GM23338 (cell line): ENCODE measurements at regions not wholly inside any gene's neighbourhood (a gene's known extent, or its start where the extent isn't known, plus 50 kb on each side); places are given as distances from the start of the nearest gene placed in this dataset.

Experiments used
- ATAC-seq: fragments of 200-7000 bp; cut with Tn5 transposase; 3 replicates; pipeline ENCODE4 v1.9.1; 2020
- DNase-seq: peaks from one replicate; pipeline ENCODE4 v3.0.0-alpha.2; 2015; ENCODE audit warnings: low spot score
- H2AFZ ChIP-seq: fragments of 200-600 bp; sonication (generic); 2 replicates; pipeline ENCODE4 v1.8.0; 2016; ENCODE audit warnings: antibody characterized with exemption, mild to moderate bottlenecking, moderate library complexity
- H3F3A ChIP-seq: fragments of 200-600 bp; sonication (generic); replicated peaks from 2 replicates; pipeline ENCODE4 v1.8.0; 2017; ENCODE audit warnings: antibody characterized with exemption, mixed run types, low read depth
- H3K27ac ChIP-seq: fragments of 200-600 bp; sonication (generic); 2 replicates; pipeline ENCODE4 v1.6.1; 2016; ENCODE audit warnings: low read depth
- H3K27me3 ChIP-seq: fragments of 200-600 bp; sonication (generic); 2 replicates; pipeline ENCODE4 v1.8.0; 2016; ENCODE audit warnings: mild to moderate bottlenecking, mixed run types, moderate library complexity; ENCODE audit not compliant: insufficient read depth
- H3K36me3 ChIP-seq: fragments of 200-600 bp; sonication (generic); 2 replicates; pipeline ENCODE4 v1.8.0; 2016; ENCODE audit warnings: mild to moderate bottlenecking; ENCODE audit not compliant: insufficient read depth
- H3K4me1 ChIP-seq: fragments of 200-600 bp; sonication (generic); 2 replicates; pipeline ENCODE4 v1.8.0; 2016; ENCODE audit warnings: mild to moderate bottlenecking, moderate library complexity; ENCODE audit not compliant: insufficient read depth
- H3K4me2 ChIP-seq: fragments of 200-600 bp; sonication (generic); 2 replicates; pipeline ENCODE4 v1.7.1; 2017; ENCODE audit warnings: mixed run types
- H3K4me3 ChIP-seq: fragments of 200-600 bp; sonication (generic); 2 replicates; pipeline ENCODE4 v1.6.1; 2016; ENCODE audit warnings: mixed run types
- H3K79me2 ChIP-seq: fragments of 200-600 bp; sonication (generic); replicated peaks from 2 replicates; pipeline ENCODE4 v1.8.0; 2017; ENCODE audit warnings: mild to moderate bottlenecking; ENCODE audit not compliant: insufficient read depth
- H3K9me2 ChIP-seq: fragments of 200-600 bp; sonication (generic); 2 replicates; pipeline ENCODE4 v1.8.0; 2017; ENCODE audit not compliant: insufficient read depth
- H4K20me1 ChIP-seq: fragments of 200-600 bp; sonication (generic); replicated peaks from 2 replicates; pipeline ENCODE4 v1.8.0; 2017; ENCODE audit warnings: mild to moderate bottlenecking; ENCODE audit not compliant: insufficient read depth
- H3K27ac Mint-ChIP-seq: 2 replicates; pipeline ENCODE4 v1.8.0; 2020; ENCODE audit warnings: inconsistent platforms, mild to moderate bottlenecking, moderate library complexity, mixed read lengths
- H3K27me3 Mint-ChIP-seq: 3 replicates; pipeline ENCODE4 v1.8.0; 2022; ENCODE audit warnings: low read depth, mild to moderate bottlenecking, moderate library complexity, mixed read lengths, inconsistent platforms; ENCODE audit not compliant: insufficient read depth, poor library complexity
- H3K36me3 Mint-ChIP-seq: 3 replicates; pipeline ENCODE4 v1.8.0; 2021; ENCODE audit warnings: low read depth, mild to moderate bottlenecking, inconsistent platforms, moderate library complexity, mixed read lengths
- H3K4me1 Mint-ChIP-seq: 3 replicates; pipeline ENCODE4 v1.8.0; 2020; ENCODE audit warnings: mild to moderate bottlenecking, inconsistent platforms, mixed read lengths
- H3K4me3 Mint-ChIP-seq: 3 replicates; pipeline ENCODE4 v1.8.0; 2021; ENCODE audit warnings: moderate library complexity, mild to moderate bottlenecking, inconsistent platforms, mixed read lengths
- H3K9me3 Mint-ChIP-seq: 3 replicates; pipeline ENCODE4 v1.8.0; 2020; ENCODE audit warnings: moderate library complexity, mild to moderate bottlenecking, inconsistent platforms, mixed read lengths
- EZH2 ChIP-seq: fragments of 200-600 bp; sonication (generic); IDR thresholded peaks from one replicate; pipeline ENCODE4 v1.8.0; 2017; ENCODE audit warnings: antibody characterized with exemption, mild to moderate bottlenecking, low read depth; ENCODE audit not compliant: unreplicated experiment
- STAT1 ChIP-seq: IDR thresholded peaks from one replicate; pipeline ENCODE4 v1.6.1; 2016; ENCODE audit warnings: antibody characterized with exemption; ENCODE audit not compliant: unreplicated experiment
- ZNF114 ChIP-seq: fragments of 250-450 bp; sonication (Bioruptor Pico); IDR thresholded peaks from 2 replicates; pipeline ENCODE4 v1.5.0; 2020; ENCODE audit warnings: mild to moderate bottlenecking, moderate library complexity
- TF ChIP-seq, protein P1 (sequence below): IDR thresholded peaks from 2 replicates; pipeline ENCODE4 v1.6.1; 2016; ENCODE audit warnings: antibody characterized with exemption
- TF ChIP-seq, protein P2 (sequence below), 2 experiments: fragments of 200-600 bp in 1 of 2; sonication (generic) in 1 of 2; conservative IDR thresholded peaks; 2 replicates each; pipeline versions ENCODE4 v1.5.1 to v1.6.1; 2016 to 2017; ENCODE audit warnings: antibody characterized with exemption in 2 of 2, low read depth in 2 of 2, mild to moderate bottlenecking in 2 of 2, moderate library complexity in 1 of 2

DNA sequence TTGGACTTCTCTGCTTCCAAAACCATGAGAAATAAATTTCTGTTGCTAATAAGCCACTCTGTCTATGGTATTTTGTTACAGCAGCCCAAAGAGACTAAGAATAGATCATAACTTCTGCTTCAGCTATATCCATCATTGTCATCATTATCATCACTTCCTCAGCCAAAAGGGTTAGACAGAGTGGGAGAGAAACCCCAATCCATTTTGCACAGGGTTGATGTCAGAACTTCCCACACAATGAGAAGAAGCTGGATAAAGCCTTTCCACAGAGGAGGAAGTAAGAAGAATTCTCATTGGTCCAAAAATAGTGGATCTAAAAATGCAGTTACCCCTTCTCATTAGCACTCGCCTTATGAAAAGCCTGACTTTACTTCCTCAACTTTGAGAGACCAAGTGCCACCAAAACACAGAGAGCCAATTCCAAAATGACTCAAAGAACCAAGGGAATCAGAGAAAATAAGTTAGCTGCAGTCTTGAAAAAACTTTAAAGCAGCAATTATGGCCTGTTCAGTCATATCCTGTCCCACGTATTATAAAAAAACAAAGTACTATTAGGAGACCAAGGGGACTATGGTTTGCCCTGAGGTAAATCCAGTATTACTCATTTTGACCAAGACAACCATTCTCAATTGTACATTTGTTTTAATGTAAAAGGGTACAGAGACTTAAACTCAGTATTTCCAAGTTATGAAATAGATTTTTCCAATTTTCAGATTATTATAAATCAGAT, 80.2 kb downstream of the WNT5A start:
- Mint-ChIP-seq H3K4me1 (no peaks in the 10 kb centered on the region), H3K4me3 (no peak overlapping the region), H3K27me3 (peaks cover 2% of the 10 kb centered on the region), H3K36me3 (no peaks in the 10 kb centered on the region), H3K9me3 (no peaks in the 10 kb centered on the region), H3K27ac (no peak overlapping the region)
- Histone ChIP-seq H3F3A (no peaks in the 10 kb centered on the region), H3K79me2 (no peaks in the 10 kb centered on the region), H4K20me1 (no peaks in the 10 kb centered on the region), H3K9me2 (no peaks in the 10 kb centered on the region), H3K27ac (no peak overlapping the region), H2AFZ (no peak overlapping the region), H3K36me3 (no peaks in the 10 kb centered on the region), H3K4me2 (no peak overlapping the region), H3K27me3 (no peaks in the 10 kb centered on the region), H3K4me3 (no peak overlapping the region), H3K4me1 (no peaks in the 10 kb centered on the region)
- no peak for ATAC-seq
- TF ChIP-seq STAT1 (no peak), ZNF114 (CRISPR knock-in tag) (no peak), EZH2 (no peak)
- TF ChIP-seq, protein P1, sequence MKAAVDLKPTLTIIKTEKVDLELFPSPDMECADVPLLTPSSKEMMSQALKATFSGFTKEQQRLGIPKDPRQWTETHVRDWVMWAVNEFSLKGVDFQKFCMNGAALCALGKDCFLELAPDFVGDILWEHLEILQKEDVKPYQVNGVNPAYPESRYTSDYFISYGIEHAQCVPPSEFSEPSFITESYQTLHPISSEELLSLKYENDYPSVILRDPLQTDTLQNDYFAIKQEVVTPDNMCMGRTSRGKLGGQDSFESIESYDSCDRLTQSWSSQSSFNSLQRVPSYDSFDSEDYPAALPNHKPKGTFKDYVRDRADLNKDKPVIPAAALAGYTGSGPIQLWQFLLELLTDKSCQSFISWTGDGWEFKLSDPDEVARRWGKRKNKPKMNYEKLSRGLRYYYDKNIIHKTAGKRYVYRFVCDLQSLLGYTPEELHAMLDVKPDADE, result no peak
- no peak for DNase-seq

DNA sequence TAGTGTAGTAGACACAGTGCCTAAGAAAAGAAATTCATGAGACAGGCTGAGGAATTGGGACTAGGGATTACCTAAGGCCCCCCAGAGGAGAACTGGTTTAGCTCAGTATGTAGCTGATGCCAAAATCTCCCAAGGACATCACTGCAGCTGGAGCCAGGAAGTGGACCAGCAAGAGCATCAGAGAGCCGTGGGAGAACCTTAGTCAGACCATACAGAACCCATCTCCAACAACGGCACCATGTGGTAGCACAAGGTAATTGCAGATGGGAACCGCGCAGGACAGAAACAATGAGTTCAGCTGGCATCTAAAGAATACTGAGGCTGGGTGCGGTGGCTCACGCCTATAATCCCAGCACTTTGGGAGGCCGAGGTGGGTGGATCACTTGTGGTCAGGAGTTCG, 81.7 kb downstream of the WNT5A start:
- H3K36me3 Mint-ChIP-seq, result no peaks in the 10 kb centered on the region
- Histone ChIP-seq H4K20me1 (no peaks in the 10 kb centered on the region), H3F3A (no peaks in the 10 kb centered on the region), H3K27ac (no peak overlapping the region), H3K27me3 (no peaks in the 10 kb centered on the region), H3K4me2 (no peak overlapping the region), H3K36me3 (no peaks in the 10 kb centered on the region), H3K79me2 (no peaks in the 10 kb centered on the region), H3K4me1 (no peaks in the 10 kb centered on the region), H2AFZ (no peak overlapping the region), H3K4me3 (no peak overlapping the region), H3K9me2 (no peaks in the 10 kb centered on the region)
- DNase-seq (peak; percentile 92), ATAC-seq (peak; percentile 98)
- peaks cover 2% of the 10 kb centered on the region for H3K27me3 Mint-ChIP-seq
- no peaks in the 10 kb centered on the region for H3K4me1 Mint-ChIP-seq
- no peak overlapping the region for H3K4me3 Mint-ChIP-seq
- no peak overlapping the region for H3K27ac Mint-ChIP-seq
- H3K9me3 Mint-ChIP-seq, result no peaks in the 10 kb centered on the region
- TF ChIP-seq, protein P1, result no peak
- TF ChIP-seq, protein P2, sequence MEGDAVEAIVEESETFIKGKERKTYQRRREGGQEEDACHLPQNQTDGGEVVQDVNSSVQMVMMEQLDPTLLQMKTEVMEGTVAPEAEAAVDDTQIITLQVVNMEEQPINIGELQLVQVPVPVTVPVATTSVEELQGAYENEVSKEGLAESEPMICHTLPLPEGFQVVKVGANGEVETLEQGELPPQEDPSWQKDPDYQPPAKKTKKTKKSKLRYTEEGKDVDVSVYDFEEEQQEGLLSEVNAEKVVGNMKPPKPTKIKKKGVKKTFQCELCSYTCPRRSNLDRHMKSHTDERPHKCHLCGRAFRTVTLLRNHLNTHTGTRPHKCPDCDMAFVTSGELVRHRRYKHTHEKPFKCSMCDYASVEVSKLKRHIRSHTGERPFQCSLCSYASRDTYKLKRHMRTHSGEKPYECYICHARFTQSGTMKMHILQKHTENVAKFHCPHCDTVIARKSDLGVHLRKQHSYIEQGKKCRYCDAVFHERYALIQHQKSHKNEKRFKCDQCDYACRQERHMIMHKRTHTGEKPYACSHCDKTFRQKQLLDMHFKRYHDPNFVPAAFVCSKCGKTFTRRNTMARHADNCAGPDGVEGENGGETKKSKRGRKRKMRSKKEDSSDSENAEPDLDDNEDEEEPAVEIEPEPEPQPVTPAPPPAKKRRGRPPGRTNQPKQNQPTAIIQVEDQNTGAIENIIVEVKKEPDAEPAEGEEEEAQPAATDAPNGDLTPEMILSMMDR (conservative IDR thresholded peaks at IDR 0.05; ENCODE audit: low read depth in 2 of 2), result peak; percentile 82 to 97
